Activated gamma-delta T cell treated with Interleukin-2 at 50 U/mL for 16 hours (primary cell): ENCODE measurements at regions not wholly inside any gene's neighbourhood (a gene's known extent, or its start where the extent isn't known, plus 50 kb on each side); places are given as distances from the start of the nearest gene placed in this dataset.

Experiments
- DNase-seq: peaks from one replicate; pipeline ENCODE4 v3.0.0-alpha.2; 2020

DNA sequence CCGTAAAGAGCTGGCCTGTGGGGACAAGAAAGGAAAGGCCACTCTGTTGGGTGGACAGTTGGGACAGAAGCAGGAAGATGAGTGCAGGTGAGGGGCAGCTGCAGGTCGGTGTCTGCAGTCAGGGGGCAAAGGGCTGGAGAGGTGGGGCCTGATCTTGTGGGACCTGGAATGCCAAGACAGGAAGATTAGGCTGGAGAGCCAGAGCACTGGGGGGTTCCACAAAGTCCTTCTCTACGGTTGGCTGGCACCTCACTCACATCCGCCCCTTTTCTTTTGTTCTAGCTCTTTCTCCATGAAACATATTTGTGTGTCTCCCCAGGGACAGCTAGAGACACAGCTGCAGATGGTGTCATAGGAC, 404.1 kb downstream of the PTPRU start:
- DNase-seq: no peak

DNA sequence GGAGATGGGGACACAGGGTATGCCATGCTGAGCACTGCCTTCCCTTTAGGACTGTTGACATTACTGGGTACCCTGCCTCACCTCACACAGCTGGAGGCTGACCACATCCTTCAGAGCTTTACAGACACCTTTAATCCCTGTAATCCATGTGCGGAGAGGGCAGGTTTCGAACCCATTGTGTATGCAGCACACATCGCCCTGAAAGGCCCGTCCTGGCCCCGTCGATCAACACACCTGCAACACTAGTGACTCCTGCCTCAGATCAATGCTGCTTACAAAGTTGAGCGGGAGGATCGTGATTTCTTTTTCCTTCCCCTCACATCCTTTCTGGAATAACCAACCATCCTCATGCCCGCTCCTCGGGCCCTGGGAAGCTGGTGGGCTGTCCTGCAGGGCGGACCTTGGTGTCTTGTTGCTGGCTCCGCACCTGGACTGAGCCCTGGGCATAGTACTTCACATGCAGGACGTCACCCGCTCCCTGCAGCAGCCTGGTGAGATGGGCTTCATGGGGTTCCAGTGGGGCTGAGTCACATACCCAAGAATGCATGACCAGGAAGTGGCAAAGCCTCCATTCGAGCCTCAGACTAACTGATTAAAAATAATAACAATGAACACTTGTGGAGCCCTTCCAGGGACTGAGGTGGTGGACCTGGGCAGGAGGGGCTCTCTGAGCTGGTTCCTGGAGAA, 403.6 kb downstream of the PTPRU start:
- DNase-seq: no peak

DNA sequence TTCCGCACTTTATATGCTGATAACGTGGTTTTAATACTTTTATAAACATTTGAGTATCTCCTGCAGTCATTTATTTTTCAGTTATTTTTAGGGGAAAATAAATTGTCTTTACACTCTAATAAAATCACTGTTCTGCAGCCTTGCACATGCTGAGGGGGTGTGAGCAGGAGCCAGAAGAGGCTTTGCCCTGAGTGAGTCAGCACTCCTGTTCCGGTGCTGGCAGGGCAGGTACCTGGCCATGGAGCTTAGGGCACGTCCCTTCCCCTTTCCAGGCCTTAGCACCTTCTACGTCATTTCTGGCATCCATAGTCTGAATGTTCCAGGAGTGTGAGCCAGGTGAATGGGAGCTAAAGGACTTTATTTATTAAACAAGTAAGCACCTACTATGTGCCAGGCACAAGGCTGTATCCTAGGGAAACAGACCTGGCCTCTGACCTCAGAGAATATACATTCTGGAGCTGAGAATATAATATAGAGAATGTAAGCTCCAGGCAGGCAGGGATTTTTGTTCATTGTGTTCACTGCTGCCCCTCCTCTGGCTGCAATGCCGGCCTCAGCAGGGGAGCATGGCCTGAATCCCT, 402.9 kb downstream of the PTPRU start:
- no peak for DNase-seq

DNA sequence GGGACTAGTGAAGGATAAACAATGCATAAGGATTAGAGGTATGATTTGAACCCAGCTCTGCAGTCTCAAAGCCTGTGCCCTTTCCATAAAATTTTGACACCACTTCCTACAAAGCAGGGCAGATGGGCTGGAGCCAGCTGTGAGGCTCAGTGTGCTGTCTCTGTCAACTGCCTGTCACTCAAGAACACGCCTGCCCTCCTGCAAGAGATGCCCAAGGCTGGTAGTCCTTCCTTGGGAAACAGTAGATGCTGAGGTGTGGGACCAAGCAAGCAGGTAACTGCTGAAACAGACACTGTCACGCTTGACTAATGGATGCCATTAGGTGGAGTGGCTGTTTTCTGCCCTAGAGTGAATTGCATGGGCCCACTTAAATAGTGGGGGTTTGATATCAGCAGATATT, 402.0 kb downstream of the PTPRU start:
- no peak for DNase-seq

DNA sequence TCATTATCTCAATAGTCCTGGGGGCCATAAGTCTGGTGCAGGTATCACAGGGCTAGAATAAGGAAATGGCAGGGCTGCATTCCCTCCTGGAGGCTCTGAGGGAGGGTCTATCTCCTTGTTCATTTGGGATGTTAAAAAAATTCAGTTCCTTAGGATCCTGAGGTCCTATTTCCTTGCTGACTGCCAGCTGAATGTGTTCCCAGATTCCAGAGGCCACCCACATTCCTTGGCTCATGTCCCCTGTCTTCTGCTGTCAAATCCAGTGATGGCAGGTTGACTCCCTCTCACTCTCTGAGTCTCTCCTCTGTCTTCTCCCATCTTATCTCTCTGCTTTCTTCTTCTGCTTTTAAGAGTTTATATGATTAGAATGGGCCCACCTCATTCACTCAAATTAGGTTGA, 400.6 kb downstream of the PTPRU start:
- DNase-seq: no peak

DNA sequence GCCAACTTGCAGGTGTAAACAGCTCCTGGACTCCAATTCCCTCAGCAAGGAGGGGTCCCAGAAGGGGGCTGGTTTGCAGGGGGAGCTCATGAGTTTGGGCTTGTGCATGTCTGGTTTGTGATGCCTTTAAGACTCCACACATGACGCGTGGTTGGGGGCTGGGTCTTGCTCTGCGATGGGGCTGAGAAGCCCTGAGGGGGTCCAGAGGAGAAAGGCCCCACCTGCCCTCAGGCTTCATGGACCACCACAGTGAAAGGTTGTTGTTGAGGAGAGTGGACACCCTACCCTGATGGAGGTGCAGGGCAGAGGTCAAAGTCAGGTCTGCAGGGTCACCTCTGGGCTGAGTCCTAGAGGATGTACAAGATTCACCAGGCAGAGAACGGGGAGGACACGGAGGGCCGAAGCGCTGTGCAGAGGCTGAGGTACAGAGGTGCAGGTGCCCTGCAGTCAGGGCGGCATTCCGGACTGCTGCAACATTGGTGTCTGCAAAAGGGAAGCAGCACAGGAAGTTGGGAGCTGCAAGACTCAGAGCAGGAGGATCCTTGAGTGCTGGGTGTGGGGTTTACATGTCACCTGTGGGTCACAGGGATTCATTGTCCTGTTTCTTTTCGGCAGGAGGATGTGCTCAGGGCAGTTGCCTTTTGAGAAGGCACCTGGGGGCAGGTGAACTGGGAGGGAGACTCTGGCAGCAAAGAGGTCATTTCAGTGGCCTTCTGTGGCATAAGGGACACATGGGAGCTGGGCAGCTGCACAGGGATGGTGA, 399.4 kb downstream of the PTPRU start:
- no peak for DNase-seq

DNA sequence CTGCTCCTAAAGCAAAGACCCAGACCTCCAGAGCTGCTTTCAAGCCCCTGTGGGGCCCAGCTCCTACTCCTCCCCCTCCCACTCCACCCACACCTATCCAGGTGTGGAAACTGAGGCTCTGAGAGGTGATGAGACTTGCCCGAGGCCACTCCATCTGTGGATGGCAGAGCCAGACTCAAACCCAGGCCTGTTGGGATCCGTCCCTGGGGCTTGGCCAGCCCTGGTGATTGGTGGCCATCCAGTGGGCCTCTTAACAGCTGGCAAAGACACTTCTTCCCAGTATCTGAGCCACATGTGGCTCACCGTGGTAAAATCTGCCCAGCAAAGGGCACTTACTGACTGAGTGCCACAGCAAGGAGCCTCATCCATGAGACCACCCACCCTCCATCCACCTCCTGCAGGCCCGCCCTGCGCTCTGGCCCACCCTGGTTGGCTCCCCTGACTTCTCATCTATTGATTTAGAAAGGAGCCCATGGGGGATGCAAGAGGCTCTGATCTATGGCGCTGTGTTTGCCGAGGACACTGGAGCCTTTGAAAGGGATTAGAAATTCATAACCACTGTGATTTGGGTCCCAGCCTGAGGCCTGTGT, 398.5 kb downstream of the PTPRU start:
- no peak for DNase-seq

DNA sequence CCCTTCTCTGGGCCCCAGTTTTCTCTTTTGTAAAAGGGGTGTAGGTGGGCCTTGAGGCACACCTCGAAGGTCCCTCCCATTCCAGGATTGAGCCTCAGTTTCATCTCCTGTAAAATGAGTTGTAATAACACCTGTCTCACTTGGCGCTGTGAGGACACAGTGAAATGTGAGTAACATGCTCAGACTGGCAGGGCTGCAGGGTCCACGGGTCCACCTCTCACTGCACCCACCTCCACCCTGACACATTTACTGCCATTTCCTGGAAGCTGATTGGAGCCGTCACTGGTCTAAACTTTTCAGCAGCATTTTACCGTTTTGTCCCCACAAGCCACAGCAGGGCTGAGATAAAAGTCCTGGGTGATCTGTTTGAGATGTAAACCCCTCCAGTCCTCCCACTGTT, 398.0 kb downstream of the PTPRU start:
- DNase-seq: no peak

DNA sequence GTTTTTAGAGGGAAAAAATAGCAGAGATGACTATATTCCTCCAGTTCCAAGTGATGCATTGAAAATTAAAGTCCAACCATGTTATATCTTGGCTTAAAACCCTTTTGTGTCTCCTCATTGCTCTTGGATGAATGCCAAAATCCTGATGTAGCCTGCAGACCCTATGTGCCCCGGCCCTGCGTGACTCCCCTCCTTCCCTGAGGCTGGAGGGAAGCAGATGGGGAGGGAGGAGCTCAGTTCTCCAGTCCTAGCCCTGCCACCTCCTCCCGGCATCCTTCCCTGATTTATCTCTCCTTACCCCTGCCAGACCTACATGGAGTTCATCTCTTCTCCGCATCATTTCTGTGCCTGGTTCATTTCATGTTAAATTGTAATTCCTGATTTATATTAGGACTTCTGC, 397.4 kb downstream of the PTPRU start:
- DNase-seq: no peak

DNA sequence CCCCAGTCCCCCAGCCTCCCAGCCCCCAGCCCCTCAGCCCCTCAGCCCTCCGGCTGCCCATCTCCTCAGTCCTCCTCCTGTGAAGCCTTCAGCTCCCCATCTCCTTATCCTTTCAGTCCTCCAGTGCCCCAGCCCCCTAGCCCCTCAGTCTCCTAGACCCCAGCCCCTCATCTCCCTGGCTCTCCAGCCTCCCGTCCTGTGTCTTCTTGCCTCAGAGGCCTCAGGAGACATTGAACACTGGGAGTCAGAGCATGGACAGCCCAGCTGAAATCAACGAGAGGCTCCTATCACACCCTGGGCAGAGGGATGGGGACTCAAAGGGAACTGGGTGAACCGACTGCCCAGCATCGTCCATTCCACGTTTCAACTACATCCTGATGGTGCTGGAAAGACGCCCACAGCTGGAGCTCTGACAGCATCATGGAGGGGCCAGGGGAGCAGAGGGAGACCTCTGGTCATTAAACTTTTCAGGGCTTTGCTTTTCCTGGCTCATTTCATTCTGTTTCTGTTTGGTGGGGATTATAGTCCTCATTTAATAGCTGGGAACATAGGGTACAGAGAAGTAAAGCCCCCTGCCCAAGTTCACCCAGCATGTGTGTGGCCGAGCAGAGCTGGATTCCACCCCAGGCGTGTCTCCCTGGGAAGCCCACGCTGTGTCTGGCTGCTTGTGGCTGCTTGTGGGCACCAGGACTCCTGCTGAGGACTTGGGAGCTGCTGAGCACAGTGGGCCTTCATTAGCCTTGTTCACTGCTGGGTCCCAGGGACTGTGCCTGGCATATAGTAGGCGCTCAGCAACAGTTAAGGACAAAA, 396.7 kb downstream of the PTPRU start:
- no peak for DNase-seq

DNA sequence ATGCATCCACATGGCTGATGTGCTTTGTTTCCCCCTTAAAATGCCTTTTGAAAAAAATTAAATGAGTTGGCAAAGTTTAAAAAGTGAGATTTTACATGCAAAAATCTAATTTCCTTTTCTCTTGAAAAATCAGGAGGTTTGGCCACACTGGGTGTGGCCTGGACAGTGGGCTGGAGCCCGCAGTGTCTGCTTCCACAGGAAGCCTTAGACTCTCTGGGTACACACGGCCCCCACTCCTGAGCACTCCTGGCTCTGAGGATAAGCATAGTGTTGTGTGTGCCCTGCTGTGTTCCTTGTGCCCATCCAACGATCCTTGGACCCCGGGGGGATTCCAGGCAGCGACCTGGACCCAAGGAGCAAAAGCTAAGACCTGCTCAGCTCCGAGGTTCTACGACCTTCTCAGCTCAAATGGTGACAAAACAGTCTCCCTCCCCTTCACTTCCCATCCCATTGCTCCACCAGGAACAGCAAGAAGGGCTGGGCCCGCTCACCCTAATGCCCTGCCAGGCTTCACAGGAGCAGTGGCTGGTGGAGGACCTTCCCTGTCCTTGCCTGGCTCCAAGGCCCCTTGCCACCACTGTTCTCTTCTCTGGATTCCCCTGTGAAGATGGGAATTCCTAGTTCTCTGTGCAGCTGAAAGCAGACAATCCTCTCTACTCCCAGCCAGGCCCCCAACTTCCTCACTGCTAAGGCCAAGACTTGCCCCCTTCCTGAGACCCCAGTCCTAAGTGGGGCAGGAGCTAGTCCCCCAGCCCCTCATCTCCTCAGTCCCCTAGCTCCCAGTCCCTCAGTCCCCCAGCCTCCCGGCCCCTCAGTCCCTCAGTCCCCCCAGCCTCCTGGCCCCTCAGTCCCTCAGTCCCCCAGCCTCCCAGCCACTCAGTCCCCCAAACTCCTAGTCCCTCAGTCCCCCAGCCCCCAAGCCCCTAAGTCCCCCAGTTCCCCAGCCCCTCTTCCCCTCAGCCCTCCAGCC, 395.8 kb downstream of the PTPRU start:
- no peak for DNase-seq

DNA sequence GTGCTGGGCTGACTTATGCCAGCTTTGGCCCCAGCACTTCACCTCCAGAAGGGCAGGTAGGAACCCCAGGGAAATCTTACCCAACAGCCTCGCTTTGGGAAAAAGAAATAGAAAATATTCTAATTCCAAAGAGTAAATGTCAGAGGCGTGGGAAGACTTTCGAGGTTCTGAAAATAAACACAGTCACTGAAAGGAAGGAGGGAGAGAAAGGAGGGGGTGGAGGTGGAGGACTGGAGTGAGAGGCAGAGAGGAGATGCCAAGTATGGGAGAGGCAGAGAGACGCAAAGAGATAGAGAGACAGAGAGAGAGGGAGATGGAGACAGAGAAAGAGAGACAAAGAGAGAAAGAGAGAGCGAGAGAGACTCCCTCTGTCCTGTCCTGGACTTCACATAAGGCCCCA, 395.0 kb downstream of the PTPRU start:
- no peak for DNase-seq

DNA sequence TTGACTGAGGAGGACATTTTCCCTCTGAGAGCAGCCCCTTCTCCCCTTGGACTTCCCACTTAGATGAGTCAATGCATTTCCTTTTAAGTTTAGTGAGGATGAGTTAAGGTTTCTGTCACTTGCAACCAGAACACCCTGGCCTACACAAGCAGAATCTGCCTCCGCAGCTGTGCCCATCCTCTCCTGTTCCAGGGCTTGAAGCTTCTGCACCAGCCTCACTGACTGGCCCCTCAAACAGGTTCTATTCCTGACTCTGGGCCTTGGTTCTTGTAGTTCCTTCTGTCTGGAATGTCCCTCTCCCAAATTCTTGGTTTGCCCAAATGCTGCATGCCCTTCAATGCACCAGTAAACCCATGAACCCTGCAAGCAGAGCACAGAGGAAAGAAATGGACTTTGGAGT, 394.4 kb downstream of the PTPRU start:
- DNase-seq: no peak

DNA sequence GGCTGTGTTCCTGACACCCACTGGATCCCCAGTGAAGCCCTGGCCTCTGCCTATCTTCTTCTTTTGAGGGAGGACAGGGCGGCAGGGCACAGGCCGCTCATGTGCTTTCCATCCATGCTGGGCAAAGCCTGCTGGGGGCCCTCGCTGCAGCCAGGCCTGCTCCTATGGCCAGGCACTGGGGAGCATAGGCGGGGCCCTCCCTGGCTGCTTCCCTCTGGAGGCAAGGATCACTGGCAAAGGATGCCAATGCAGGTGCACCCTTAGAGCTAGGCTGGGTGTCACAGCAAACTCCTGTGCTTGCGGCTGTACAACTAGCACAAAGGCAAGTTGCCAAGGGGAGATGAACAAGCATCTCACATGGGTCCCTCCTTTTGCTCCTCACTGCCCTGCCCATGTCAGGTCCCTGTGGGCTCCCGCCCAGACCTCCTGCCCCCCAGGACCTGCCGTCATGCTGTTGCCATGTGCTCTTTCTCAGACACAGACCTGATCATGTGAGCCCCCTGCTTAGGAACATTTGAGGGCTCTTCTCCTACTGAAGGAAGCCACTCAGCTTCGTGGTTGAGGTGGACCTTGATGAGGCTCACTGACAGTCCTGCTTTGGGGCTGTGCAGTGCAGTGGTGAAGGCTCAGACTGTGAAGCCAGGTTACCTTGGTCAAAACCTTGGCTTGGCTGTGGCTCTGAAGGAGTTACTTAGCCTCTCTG, 393.6 kb downstream of the PTPRU start:
- no peak for DNase-seq

DNA sequence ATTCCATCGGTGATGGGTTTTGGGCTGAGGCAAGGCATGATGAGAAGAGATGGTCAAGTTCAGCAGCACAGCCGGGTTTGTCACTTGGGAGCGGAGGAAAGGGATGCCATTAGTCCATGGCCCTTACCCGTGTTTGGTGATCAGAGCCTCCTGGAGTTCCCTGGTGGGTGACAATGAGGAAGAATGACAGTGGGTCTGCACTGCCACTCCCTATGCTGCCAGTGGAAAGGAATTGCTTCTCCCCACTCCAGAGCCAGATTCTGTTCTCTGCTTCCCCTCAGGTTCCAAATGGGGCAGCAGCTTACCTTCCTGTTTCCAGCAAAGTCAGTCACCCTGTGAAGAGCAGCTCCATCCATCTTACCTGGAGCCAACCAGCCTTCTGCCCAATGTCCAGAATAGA, 393.1 kb downstream of the PTPRU start:
- DNase-seq: no peak

DNA sequence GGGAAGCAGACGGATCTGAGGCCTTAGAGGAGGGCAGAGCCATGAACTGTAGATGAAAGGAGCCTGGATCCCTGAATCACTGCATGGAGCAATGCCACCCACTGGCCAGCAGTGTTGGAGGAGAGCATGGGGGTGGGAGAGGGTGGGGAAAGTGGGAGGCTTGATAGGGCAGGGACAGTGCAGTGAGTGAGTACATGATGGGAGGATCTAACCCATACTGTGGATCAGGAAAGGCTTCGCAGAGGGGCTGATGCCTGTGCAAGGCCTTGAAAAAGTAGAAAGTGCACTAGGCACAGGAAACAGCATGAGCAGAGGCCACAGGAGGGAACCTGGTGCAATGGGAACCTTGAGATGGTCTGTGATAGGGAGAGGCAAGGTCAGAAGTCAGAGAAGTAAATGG, 391.9 kb downstream of the PTPRU start:
- DNase-seq: no peak

DNA sequence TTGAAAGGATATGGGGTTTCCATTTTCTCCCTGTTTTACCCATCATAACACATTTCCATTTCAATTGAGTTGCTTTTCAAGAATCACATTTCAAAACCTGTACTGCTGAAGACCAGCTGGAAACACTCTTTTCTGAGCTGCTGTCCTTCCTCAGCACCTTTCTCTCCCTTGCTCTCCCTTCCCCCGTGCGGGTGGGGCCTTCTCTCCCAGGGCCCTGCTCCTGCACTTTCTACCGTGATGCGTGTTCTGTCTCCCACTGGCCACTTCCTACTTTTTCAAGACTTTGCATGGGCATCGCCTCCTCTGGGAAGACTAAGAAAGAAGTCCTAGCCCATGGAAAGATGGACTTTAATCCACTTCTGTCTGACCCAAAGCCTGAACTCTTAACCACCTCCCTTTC, 390.4 kb downstream of the PTPRU start:
- DNase-seq: no peak

DNA sequence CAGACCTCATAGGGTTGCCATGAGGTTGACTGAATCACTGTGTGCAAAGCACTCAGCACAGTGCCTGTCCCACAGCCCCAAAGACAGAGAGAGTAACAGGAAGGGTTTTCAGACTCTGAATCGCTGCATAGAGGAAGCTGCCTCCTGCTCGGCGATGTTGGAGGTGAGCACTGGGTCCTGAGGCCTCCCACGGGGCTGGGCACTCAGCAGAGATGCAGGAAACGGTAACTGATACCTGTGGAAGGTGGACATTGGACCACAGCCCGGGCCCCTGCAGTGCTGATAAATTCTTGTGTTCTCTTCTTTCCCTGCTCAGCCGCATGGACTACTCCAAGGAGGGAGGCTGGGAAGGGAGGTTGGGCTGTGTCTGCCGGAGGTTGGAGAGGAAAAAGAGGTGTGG, 389.7 kb downstream of the PTPRU start:
- no peak for DNase-seq

DNA sequence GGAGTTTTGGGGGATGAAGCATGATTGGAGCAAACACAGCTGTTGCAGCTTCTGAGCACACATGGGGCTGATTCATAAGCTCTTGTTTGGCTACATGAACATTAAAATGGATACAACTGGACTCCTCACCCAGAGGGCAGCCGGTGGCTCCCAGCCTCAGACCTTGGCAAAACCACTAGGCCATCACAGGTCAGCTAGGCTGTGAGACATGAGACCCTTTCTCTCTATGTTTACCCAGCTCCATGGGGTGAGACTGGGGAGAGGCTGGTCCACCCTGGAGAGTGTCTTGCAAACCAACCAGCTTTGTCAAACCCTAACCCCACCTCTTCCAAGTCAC, 388.7 kb downstream of the PTPRU start:
- DNase-seq: no peak

DNA sequence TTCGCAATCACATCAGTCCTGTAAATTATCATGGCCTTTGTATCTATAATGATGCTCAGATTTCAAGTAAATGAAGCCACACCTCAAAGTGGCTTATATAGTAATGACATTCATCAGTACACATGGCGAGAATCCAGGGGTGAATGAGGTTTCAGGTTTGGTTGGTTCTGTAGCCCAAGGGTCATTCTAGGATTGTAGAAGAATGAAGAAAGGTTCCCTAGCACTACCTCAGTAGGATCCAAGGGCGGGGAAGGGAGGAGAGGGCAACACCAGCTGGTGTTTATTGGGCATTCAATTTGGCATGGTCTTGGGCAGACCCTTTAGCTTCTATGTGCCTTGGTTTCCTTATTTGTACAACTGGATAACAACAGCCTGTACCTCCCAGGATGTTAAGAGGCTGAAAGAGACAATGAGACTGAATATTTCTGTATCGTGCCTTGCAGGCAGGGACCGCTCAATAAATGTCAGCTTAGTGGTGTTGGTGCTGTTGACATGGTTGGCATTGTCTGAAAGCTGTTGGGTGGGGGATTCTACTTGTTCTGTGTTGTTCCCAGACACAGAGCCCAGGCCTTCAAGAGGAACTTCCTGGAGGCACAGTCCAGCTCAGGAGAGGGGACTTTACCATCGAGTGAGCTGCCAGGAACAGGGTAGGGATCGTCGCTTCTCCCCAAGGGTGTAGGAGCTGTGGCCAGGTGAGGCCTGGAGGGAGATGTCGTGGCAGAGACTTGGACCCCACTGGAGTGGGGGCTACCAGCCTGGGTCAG, 388.2 kb downstream of the PTPRU start:
- DNase-seq: no peak

DNA sequence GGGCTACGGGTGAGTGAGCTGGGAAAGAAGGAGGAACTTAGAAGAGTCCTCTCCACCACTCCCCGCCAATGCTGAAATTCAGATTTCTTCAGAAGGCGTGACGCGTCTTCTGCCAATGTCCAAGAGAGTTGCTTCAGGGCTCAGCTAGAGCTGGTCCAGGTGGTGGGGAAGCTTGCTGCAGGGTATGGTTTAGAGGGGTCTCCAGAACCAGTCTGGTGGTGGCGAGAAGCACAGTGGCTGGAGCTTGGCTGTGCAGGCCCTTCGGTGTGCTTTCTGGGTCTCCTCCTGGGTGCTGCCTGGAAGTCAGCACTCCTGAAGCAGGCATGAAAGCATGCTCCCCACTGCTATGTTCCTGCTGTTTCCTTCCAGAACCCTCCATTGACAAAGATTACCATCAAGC, 387.2 kb downstream of the PTPRU start:
- DNase-seq: no peak
